ENCODE measurements at regions not wholly inside any gene's neighbourhood (a gene's known extent, or its start where the extent isn't known, plus 50 kb on each side); places are given as distances from the start of the nearest gene placed in this dataset.

- Histone ChIP-seq H2BK12ac (ENCODE audit: low read depth, low read length) (no peak overlapping the region), H4K5ac (ENCODE audit: insufficient read length, low read depth, low read length) (no peak overlapping the region), H3K9ac (replicated peaks in 1 of 4; ENCODE audit: extremely low read depth in 1 of 4, low read depth in 3 of 4, low read length in 3 of 4) (no peak overlapping the region), H2BK20ac (ENCODE audit: low read length) (no peak overlapping the region), H3K36me3 (ENCODE audit: control insufficient read depth in 2 of 4, insufficient read depth in 4 of 4, low read length in 3 of 4) (no peaks in the 10 kb centered on the region), H3K23ac (ENCODE audit: insufficient read length) (no peak overlapping the region), H3K79me1 (ENCODE audit: low read depth, low read length) (no peaks in the 10 kb centered on the region), H3K18ac (ENCODE audit: extremely low read depth, low read length) (peak overlapping the region; percentile 48; the same call in 1 of the 2 replicates), H3K4me1 (replicated peaks in 1 of 4; ENCODE audit: control insufficient read depth in 3 of 4, insufficient read depth in 4 of 4, low read length in 3 of 4) (no peaks in the 10 kb centered on the region; a peak in 1 of 7 replicates), H2BK120ac (replicated peaks; ENCODE audit: low read depth, low read length) (no peak overlapping the region), H2BK5ac (ENCODE audit: low read depth, low read length) (no peak overlapping the region), H3K4me2 (ENCODE audit: insufficient read depth in 1 of 2, low read depth in 2 of 2, low read length in 2 of 2) (no peak overlapping the region), H3K14ac (ENCODE audit: insufficient read length) (no peak overlapping the region), H3K56ac (replicated peaks; ENCODE audit: insufficient read length, low read depth, low read length) (no peak overlapping the region), H3K9me3 (ENCODE audit: insufficient read depth in 2 of 2, low read depth in 1 of 2, low read length in 1 of 2) (no peaks in the 10 kb centered on the region; a peak in 1 of 4 replicates), H3K4me3 (ENCODE audit: extremely low read depth in 1 of 4, insufficient read depth in 2 of 4, low read depth in 3 of 4, low read length in 4 of 4) (no peak overlapping the region), H2AK5ac (ENCODE audit: low read depth, low read length) (no peak overlapping the region), H3K79me2 (ENCODE audit: control insufficient read depth in 1 of 2, insufficient read depth in 2 of 2, low read length in 2 of 2) (no peaks in the 10 kb centered on the region), H4K8ac (ENCODE audit: extremely low read depth, insufficient read depth, low read length) (no peak overlapping the region), H3K27me3 (replicated peaks in 1 of 4; ENCODE audit: control insufficient read depth in 3 of 4, extremely low read depth in 1 of 4, insufficient read depth in 3 of 4, low read length in 3 of 4) (no peaks in the 10 kb centered on the region), H4K91ac (replicated peaks; ENCODE audit: insufficient read length, low read length) (no peak overlapping the region), H3K27ac (ENCODE audit: low read depth, low read length) (no peak overlapping the region), H4K20me1 (replicated peaks in 1 of 2; ENCODE audit: control insufficient read depth in 1 of 2, insufficient read depth in 2 of 2, low read length in 2 of 2) (no peaks in the 10 kb centered on the region), H2BK15ac (ENCODE audit: low read length) (no peak overlapping the region), H3K4ac (replicated peaks; ENCODE audit: insufficient read length, low read depth, low read length) (no peak overlapping the region), H2AFZ (ENCODE audit: low read length) (peak overlapping the region; percentile 12; the same call in 1 of the 2 replicates), H3K23me2 (ENCODE audit: low read depth, low read length) (peaks cover 7% of the 10 kb centered on the region; the same call in 1 of the 2 replicates)
- FAIRE-seq, result no peak
- DNase-seq (ENCODE audit: low read depth in 1 of 2, low spot score in 2 of 2), result no peak
- ChIA-PET CTCF (ENCODE audit: partially characterized antibody) (interaction anchor here (0.9 to 1.4 kb wide), 2 partner anchors 201 to 691 kb away, joined by 3 read pairs; no protein-coding TSS in a partner anchor), POLR2A (ENCODE audit: partially characterized antibody) (no interaction called here)
- 88% methylated on average over 4 of the region's 4 CpGs; no CpG with 5 or more reads in 1 of the 2 experiments for WGBS, 2 experiments (ENCODE audit: extremely low coverage in 1 of 2, insufficient coverage in 1 of 2, insufficient read length in 1 of 2, insufficient replicate concordance in 2 of 2, low coverage in 1 of 2, low lambda C conversion rate in 2 of 2, missing lambda C conversion rate in 1 of 2)
- no peak for TF ChIP-seq GTF2F1 (IDR thresholded peaks at IDR 0.05; ENCODE audit: borderline replicate concordance, low read depth, low read length)
- TF ChIP-seq NRF1 (IDR thresholded peaks at IDR 0.05; ENCODE audit: low read depth, low read length), result no peak
- TF ChIP-seq ZNF274 (IDR thresholded peaks at IDR 0.05; ENCODE audit: borderline replicate concordance, extremely low read depth, low read length), result no peak
- no peak for TF ChIP-seq CBX8 (IDR thresholded peaks at IDR 0.05; ENCODE audit: borderline replicate concordance, low read depth, low read length)
- no peak for TF ChIP-seq TEAD4 (IDR thresholded peaks at IDR 0.05; ENCODE audit: low read depth, low read length)
Observed at GRCh38 chr7:68866200-68866570, 732.1 kb upstream of the AUTS2 start.

Data from H1 (cell line).